Neural crest cell (in vitro differentiated cells): ENCODE measurements at regions not wholly inside any gene's neighbourhood (a gene's known extent, or its start where the extent isn't known, plus 50 kb on each side); places are given as distances from the start of the nearest gene placed in this dataset.
"Not testable (repeated sequence)": the region's sequence is repeated elsewhere in the genome, so short reads cannot be mapped to it uniquely, and the experiment has no call there.

Experiments
- DNase-seq: peaks from one replicate; pipeline ENCODE4 v3.0.0; 2021; ENCODE audit warnings: low read depth, mixed read lengths, low spot score
- H3K27ac Mint-ChIP-seq: one replicate; pipeline ENCODE4 v1.8.0; 2021; ENCODE audit warnings: mild to moderate bottlenecking, mixed read lengths; ENCODE audit not compliant: unreplicated experiment
- H3K27me3 Mint-ChIP-seq: 2 replicates; pipeline ENCODE4 v1.8.0; 2021; ENCODE audit warnings: low read depth, mild to moderate bottlenecking, mixed read lengths
- H3K36me3 Mint-ChIP-seq: 2 replicates; pipeline ENCODE4 v1.8.0; 2021; ENCODE audit warnings: low read depth, mild to moderate bottlenecking, mixed read lengths
- H3K4me1 Mint-ChIP-seq: 2 replicates; pipeline ENCODE4 v1.8.0; 2021; ENCODE audit warnings: mixed read lengths
- H3K4me3 Mint-ChIP-seq: one replicate; pipeline ENCODE4 v1.8.0; 2021; ENCODE audit warnings: mild to moderate bottlenecking, mixed read lengths
- H3K9me3 Mint-ChIP-seq: 2 replicates; pipeline ENCODE4 v1.8.0; 2021; ENCODE audit warnings: mixed read lengths
- CTCF ChIP-seq: fragments of 200-600 bp; sonication (generic); conservative IDR thresholded peaks from 2 replicates; pipeline ENCODE4 v1.5.0; 2021; ENCODE audit warnings: antibody characterized with exemption, mild to moderate bottlenecking

GRCh38 chr5:179405426-179406030 is 60.3 kb upstream of the ADAMTS2 start:
- Mint-ChIP-seq H3K27ac (no peak overlapping the region), H3K36me3 (no peaks in the 10 kb centered on the region), H3K27me3 (no peaks in the 10 kb centered on the region), H3K4me1 (no peaks in the 10 kb centered on the region), H3K9me3 (peaks cover 8% of the 10 kb centered on the region), H3K4me3 (no peak overlapping the region)
- no peak for DNase-seq
- no peak for TF ChIP-seq CTCF

DNA sequence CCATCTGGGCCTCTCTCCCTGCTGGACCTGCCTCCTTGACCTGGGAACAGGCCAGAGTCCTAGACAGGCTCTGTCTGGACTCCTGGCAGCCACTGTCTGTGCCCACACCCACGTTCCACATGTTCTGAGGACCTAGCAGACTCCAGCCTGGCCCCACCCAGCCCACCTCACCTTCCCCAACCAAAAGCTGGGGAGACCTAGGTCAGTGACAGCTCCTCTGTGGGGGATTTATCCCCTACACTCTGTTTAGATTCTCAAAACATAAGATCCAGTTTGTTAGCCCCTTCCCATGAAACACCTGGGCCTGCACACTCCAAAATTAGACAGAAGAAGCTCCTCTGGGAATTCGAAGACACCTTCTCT is 59.8 kb upstream of the ADAMTS2 start:
- H3K36me3 Mint-ChIP-seq, result no peaks in the 10 kb centered on the region
- no peak for TF ChIP-seq CTCF
- no peak overlapping the region for H3K4me3 Mint-ChIP-seq
- peaks cover 8% of the 10 kb centered on the region for H3K9me3 Mint-ChIP-seq
- H3K27me3 Mint-ChIP-seq, result no peaks in the 10 kb centered on the region
- no peak overlapping the region for H3K27ac Mint-ChIP-seq
- DNase-seq, result no peak
- H3K4me1 Mint-ChIP-seq, result no peaks in the 10 kb centered on the region

GRCh38 chr5:179404321-179405053 is 59.2 kb upstream of the ADAMTS2 start:
- peak; percentile 15 for TF ChIP-seq CTCF
- H3K9me3 Mint-ChIP-seq, result peaks cover 12% of the 10 kb centered on the region
- peaks cover 2% of the 10 kb centered on the region for H3K36me3 Mint-ChIP-seq
- H3K27me3 Mint-ChIP-seq, result no peaks in the 10 kb centered on the region
- H3K4me3 Mint-ChIP-seq, result no peak overlapping the region
- DNase-seq, result no peak
- no peak overlapping the region for H3K27ac Mint-ChIP-seq
- H3K4me1 Mint-ChIP-seq, result no peaks in the 10 kb centered on the region

- no peaks in the 10 kb centered on the region for H3K27me3 Mint-ChIP-seq
- peaks cover 2% of the 10 kb centered on the region for H3K36me3 Mint-ChIP-seq
- no peak for DNase-seq
- peak overlapping the region; percentile 63 for H3K27ac Mint-ChIP-seq
- no peaks in the 10 kb centered on the region for H3K4me1 Mint-ChIP-seq
- peaks cover 13% of the 10 kb centered on the region for H3K9me3 Mint-ChIP-seq
- TF ChIP-seq CTCF, result no peak
- no peak overlapping the region for H3K4me3 Mint-ChIP-seq
Observed at GRCh38 chr5:179403426-179404147, 58.3 kb upstream of the ADAMTS2 start.

- H3K27ac Mint-ChIP-seq, DNase-seq, H3K27me3 Mint-ChIP-seq, H3K36me3 Mint-ChIP-seq, H3K4me1 Mint-ChIP-seq, H3K4me3 Mint-ChIP-seq: not testable (repeated sequence)
- H3K9me3 Mint-ChIP-seq, result peaks cover 13% of the 10 kb centered on the region
Observed at GRCh38 chr5:179400435-179400834, 55.2 kb upstream of the ADAMTS2 start.

DNA sequence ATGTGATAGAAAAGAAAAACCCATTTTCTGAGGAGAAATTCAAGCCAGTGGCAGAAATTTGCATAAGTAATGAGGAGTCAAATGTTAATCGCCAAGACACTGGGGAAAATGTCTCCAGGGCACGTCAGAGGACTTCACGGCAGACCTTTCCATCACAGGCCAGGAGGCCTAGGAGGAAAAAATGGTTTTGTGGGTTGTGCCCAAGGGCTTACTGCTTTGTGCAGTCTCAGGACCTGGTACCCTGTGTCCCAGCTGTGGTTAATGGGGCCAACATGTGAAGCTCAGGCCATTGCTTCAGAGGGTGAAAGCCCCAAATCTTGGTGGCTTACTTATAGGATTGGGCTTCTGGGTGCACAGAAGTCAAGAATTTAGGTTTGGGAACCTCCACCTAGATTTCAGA is 54.8 kb upstream of the ADAMTS2 start:
- TF ChIP-seq CTCF, result no peak
- Mint-ChIP-seq H3K4me3 (no peak overlapping the region), H3K4me1 (no peaks in the 10 kb centered on the region), H3K9me3 (peaks cover 13% of the 10 kb centered on the region), H3K27ac (no peak overlapping the region), H3K27me3 (peaks cover 4% of the 10 kb centered on the region), H3K36me3 (peaks cover 2% of the 10 kb centered on the region)
- DNase-seq, result no peak

DNA sequence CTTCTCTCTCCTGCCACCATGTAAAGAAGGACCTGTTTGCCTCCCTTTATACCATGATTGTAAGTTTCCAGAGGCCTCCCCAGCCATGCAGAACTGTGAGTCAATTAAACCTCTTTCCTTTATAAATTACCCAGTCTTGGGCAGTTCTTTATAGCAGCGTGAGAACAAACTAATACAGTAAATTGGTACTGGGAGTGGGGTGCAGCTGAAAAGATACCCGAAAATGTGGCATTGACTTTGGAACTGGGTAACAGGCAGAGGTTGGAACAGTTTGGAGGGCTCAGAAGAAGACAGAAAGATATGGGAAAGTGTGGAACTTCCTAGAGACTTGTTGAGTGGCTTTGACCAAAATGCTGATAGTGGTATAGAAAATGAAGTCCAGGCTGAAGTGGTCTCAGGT is 54.1 kb upstream of the ADAMTS2 start:
- peaks cover 13% of the 10 kb centered on the region for H3K9me3 Mint-ChIP-seq
- H3K4me3 Mint-ChIP-seq, DNase-seq, H3K36me3 Mint-ChIP-seq, H3K4me1 Mint-ChIP-seq, H3K27ac Mint-ChIP-seq, H3K27me3 Mint-ChIP-seq: not testable (repeated sequence)
